HFFc6 (cell line): ENCODE measurements at regions not wholly inside any gene's neighbourhood (a gene's known extent, or its start where the extent isn't known, plus 50 kb on each side); places are given as distances from the start of the nearest gene placed in this dataset.

Experiments used
- DNase-seq: peaks from one replicate; pipeline ENCODE4 v3.0.0-alpha.2; 2018
- H3K27ac Mint-ChIP-seq: 2 replicates; pipeline ENCODE4 v1.8.0; 2020; ENCODE audit warnings: mild to moderate bottlenecking, mixed read lengths
- H3K27me3 Mint-ChIP-seq: 2 replicates; pipeline ENCODE4 v1.8.0; 2021; ENCODE audit warnings: mild to moderate bottlenecking, moderate library complexity, mixed read lengths; ENCODE audit not compliant: insufficient read depth
- H3K36me3 Mint-ChIP-seq: 2 replicates; pipeline ENCODE4 v1.8.0; 2021; ENCODE audit warnings: low read depth, mixed read lengths
- H3K4me1 Mint-ChIP-seq: 2 replicates; pipeline ENCODE4 v1.8.0; 2020; ENCODE audit warnings: low read depth, mixed read lengths
- H3K4me3 Mint-ChIP-seq: 2 replicates; pipeline ENCODE4 v1.8.0; 2020; ENCODE audit warnings: mild to moderate bottlenecking, moderate library complexity, mixed read lengths
- H3K9me3 Mint-ChIP-seq: 2 replicates; pipeline ENCODE4 v1.8.0; 2020; ENCODE audit warnings: mild to moderate bottlenecking, mixed read lengths
- TF ChIP-seq, protein P1 (sequence below): fragments of 200-600 bp; sonication (generic); IDR thresholded peaks from 2 replicates; pipeline ENCODE4 v1.5.0; 2021; ENCODE audit warnings: antibody characterized with exemption, mild to moderate bottlenecking

DNA sequence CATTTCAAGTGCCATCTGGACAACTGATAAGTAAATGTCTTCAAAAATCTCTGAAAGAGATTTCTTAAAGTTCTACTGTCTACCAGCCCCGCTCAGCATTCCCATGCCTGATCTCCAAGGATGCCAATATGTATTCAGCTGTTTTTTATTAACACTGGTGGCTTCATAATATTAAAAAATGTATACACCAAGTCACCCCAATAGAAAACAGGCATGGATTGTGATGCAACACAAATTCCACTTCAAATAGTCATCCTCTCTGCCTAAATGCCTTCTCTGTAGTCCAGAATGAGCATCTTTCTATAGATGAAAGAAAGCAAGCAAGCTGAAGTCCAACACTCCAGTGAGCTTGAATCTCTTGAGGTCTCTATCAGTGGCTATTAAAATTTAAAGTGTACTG, 152.2 kb upstream of the PPARGC1A start:
- Mint-ChIP-seq H3K36me3 (no peaks in the 10 kb centered on the region), H3K4me3 (no peak overlapping the region), H3K27ac (no peak overlapping the region), H3K9me3 (no peaks in the 10 kb centered on the region; the same call in 1 of the 2 replicates), H3K27me3 (no peaks in the 10 kb centered on the region; the same call in 1 of the 2 replicates), H3K4me1 (peaks cover 13% of the 10 kb centered on the region; the same call in 1 of the 2 replicates)
- DNase-seq: peak; percentile 12
- TF ChIP-seq, protein P1, sequence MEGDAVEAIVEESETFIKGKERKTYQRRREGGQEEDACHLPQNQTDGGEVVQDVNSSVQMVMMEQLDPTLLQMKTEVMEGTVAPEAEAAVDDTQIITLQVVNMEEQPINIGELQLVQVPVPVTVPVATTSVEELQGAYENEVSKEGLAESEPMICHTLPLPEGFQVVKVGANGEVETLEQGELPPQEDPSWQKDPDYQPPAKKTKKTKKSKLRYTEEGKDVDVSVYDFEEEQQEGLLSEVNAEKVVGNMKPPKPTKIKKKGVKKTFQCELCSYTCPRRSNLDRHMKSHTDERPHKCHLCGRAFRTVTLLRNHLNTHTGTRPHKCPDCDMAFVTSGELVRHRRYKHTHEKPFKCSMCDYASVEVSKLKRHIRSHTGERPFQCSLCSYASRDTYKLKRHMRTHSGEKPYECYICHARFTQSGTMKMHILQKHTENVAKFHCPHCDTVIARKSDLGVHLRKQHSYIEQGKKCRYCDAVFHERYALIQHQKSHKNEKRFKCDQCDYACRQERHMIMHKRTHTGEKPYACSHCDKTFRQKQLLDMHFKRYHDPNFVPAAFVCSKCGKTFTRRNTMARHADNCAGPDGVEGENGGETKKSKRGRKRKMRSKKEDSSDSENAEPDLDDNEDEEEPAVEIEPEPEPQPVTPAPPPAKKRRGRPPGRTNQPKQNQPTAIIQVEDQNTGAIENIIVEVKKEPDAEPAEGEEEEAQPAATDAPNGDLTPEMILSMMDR: no peak

DNA sequence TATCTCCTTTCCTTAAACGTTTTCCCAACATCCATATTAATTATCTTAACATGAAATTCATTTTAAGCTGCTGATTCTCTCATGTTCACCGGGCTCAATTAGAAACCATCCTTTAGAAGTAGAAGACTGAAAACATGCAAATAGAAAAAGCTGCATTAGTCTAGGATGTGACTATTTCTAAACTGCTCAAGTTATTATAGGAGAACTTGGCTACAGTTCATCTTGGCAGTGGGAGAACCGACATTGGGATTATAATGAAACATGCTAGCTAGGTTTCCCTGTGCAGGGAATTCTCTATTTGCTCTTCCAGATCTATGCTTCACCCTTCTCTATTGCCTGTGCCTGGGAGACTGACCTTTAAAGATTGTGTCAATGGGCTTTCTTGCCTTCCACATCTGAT, 151.0 kb upstream of the PPARGC1A start:
- DNase-seq: no peak
- H3K4me1 Mint-ChIP-seq: peaks cover 13% of the 10 kb centered on the region; the same call in 1 of the 2 replicates
- H3K4me3 Mint-ChIP-seq: no peak overlapping the region
- no peaks in the 10 kb centered on the region for H3K9me3 Mint-ChIP-seq
- no peaks in the 10 kb centered on the region; the same call in 1 of the 2 replicates for H3K27me3 Mint-ChIP-seq
- TF ChIP-seq, protein P1: no peak
- no peaks in the 10 kb centered on the region for H3K36me3 Mint-ChIP-seq
- no peak overlapping the region for H3K27ac Mint-ChIP-seq

DNA sequence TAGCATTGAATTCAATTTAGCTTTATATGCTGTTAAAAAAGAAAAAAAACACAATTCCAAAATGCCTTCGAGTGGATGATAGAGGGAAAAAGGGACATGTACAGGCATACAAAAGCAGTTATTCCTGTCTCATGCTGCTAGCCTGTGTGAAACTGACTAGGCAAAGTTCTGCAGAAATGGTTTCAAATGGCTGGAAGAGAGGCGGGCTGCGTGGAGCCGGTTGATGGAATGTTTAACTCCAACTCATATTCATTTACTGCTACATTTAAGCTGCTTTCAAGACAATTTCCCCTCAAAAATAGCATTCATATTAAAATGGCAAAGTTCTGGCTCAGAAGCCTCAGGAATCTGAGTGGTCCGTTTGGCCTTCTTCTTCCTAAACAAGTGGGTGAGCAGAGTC, 143.8 kb upstream of the PPARGC1A start:
- no peak for DNase-seq
- no peak overlapping the region for H3K4me3 Mint-ChIP-seq
- no peaks in the 10 kb centered on the region for H3K4me1 Mint-ChIP-seq
- no peaks in the 10 kb centered on the region for H3K36me3 Mint-ChIP-seq
- peaks cover 3% of the 10 kb centered on the region; the same call in 1 of the 2 replicates for H3K9me3 Mint-ChIP-seq
- H3K27ac Mint-ChIP-seq: no peak overlapping the region
- peaks cover 1% of the 10 kb centered on the region for H3K27me3 Mint-ChIP-seq
- TF ChIP-seq, protein P1: no peak

DNA sequence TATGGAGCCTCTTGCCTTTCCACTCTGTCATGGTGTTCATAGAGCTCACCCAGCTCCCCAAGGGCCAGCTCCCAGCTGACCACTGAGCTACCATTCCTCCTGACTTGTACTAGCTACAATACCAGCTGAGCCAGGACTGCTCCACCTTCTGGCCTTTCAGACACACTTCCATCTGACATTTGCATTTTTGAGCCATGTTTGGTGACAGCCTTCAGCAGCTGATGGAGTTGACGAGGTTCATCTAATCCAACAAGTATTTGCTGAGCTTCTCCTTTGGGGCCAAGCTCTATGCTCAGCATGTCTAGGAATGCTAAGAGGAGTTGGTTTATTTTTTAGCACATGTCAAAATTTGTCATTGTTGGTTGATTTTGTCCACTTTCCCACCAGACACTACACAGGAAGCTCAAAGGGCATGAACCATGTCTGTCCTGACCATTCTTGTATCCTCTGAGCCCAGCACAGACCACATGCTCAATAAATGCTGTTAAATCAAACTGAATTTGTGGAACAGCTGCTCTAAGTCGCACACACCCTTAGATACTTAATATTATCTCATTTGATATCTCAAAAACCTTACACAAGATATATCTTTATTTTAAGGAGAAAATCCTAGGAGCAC, 142.6 kb upstream of the PPARGC1A start:
- no peaks in the 10 kb centered on the region for H3K36me3 Mint-ChIP-seq
- DNase-seq: no peak

DNA sequence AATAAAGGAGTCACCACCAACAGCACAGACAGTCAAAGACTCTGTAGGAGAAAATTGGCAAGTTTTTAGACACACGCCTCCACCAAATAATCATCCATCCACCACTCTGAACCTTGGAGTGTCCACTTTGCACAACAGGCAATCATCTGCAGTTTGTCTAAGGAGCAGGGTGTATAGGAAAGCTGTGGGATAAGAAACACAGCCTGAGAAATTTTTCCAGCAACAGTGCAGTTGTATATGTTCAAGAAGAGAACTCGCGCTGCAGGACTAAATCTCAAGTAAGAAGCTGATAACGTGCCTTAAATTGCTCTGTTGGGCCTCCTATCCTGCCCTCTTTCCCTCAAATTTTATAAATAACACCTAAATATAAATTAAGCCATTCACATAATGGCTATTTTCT, 136.7 kb upstream of the PPARGC1A start:
- TF ChIP-seq, protein P1: no peak
- H3K36me3 Mint-ChIP-seq: no peaks in the 10 kb centered on the region
- peaks cover 3% of the 10 kb centered on the region for H3K9me3 Mint-ChIP-seq
- H3K27ac Mint-ChIP-seq: no peak overlapping the region
- no peaks in the 10 kb centered on the region; the same call in 1 of the 2 replicates for H3K27me3 Mint-ChIP-seq
- DNase-seq: no peak
- H3K4me3 Mint-ChIP-seq: no peak overlapping the region
- H3K4me1 Mint-ChIP-seq: no peaks in the 10 kb centered on the region

More for the DNA sequence above, 142.6 kb upstream of the PPARGC1A start:
- no peak overlapping the region for H3K4me3 Mint-ChIP-seq
- H3K27ac Mint-ChIP-seq: no peak overlapping the region
- peaks cover 1% of the 10 kb centered on the region for H3K27me3 Mint-ChIP-seq
- H3K4me1 Mint-ChIP-seq: no peaks in the 10 kb centered on the region
- peaks cover 3% of the 10 kb centered on the region; the same call in 1 of the 2 replicates for H3K9me3 Mint-ChIP-seq
- TF ChIP-seq, protein P1: no peak; the same call in 1 of the 2 replicates
